ENCODE measurements at regions not wholly inside any gene's neighbourhood (a gene's known extent, or its start where the extent isn't known, plus 50 kb on each side); places are given as distances from the start of the nearest gene placed in this dataset.

DNA sequence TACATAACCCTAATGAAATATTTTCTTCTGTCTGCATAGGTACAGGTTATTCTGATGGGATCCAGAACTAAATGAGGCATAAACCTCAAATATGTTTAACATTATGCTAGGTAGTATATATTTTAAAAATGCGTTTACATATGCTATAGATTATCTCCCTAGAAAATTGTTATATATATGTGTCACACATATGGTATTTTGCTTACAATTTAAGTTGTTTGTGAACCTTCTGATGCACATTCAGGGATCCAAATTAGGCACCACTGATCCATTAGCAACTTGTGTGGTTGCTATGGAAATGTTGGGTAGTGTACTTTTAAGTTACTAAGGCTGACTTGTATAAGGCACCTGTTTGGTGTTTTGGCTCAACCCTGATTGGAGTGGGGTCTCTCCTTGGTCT is 456.7 kb downstream of the AEBP2 start:
- TF ChIP-seq, protein P1, sequence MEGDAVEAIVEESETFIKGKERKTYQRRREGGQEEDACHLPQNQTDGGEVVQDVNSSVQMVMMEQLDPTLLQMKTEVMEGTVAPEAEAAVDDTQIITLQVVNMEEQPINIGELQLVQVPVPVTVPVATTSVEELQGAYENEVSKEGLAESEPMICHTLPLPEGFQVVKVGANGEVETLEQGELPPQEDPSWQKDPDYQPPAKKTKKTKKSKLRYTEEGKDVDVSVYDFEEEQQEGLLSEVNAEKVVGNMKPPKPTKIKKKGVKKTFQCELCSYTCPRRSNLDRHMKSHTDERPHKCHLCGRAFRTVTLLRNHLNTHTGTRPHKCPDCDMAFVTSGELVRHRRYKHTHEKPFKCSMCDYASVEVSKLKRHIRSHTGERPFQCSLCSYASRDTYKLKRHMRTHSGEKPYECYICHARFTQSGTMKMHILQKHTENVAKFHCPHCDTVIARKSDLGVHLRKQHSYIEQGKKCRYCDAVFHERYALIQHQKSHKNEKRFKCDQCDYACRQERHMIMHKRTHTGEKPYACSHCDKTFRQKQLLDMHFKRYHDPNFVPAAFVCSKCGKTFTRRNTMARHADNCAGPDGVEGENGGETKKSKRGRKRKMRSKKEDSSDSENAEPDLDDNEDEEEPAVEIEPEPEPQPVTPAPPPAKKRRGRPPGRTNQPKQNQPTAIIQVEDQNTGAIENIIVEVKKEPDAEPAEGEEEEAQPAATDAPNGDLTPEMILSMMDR (IDR thresholded peaks at IDR 0.05): no peak
- TF ChIP-seq POLR2AphosphoS5 (IDR thresholded peaks at IDR 0.05; ENCODE audit: low read depth, low read length): no peak
- TF ChIP-seq TCF7L2 (IDR thresholded peaks at IDR 0.05; ENCODE audit: low read depth, low read length): no peak
- TF ChIP-seq, protein P2, sequence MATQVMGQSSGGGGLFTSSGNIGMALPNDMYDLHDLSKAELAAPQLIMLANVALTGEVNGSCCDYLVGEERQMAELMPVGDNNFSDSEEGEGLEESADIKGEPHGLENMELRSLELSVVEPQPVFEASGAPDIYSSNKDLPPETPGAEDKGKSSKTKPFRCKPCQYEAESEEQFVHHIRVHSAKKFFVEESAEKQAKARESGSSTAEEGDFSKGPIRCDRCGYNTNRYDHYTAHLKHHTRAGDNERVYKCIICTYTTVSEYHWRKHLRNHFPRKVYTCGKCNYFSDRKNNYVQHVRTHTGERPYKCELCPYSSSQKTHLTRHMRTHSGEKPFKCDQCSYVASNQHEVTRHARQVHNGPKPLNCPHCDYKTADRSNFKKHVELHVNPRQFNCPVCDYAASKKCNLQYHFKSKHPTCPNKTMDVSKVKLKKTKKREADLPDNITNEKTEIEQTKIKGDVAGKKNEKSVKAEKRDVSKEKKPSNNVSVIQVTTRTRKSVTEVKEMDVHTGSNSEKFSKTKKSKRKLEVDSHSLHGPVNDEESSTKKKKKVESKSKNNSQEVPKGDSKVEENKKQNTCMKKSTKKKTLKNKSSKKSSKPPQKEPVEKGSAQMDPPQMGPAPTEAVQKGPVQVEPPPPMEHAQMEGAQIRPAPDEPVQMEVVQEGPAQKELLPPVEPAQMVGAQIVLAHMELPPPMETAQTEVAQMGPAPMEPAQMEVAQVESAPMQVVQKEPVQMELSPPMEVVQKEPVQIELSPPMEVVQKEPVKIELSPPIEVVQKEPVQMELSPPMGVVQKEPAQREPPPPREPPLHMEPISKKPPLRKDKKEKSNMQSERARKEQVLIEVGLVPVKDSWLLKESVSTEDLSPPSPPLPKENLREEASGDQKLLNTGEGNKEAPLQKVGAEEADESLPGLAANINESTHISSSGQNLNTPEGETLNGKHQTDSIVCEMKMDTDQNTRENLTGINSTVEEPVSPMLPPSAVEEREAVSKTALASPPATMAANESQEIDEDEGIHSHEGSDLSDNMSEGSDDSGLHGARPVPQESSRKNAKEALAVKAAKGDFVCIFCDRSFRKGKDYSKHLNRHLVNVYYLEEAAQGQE (IDR thresholded peaks at IDR 0.05; ENCODE audit: insufficient read depth in 1 of 2, low read depth in 2 of 2, low read length in 1 of 2): no peak
- TF ChIP-seq SIN3A (IDR thresholded peaks at IDR 0.05; ENCODE audit: borderline replicate concordance, insufficient read depth, low read depth, low read length): no peak
